Motor neuron (in vitro differentiated cells): ENCODE measurements at regions not wholly inside any gene's neighbourhood (a gene's known extent, or its start where the extent isn't known, plus 50 kb on each side); places are given as distances from the start of the nearest gene placed in this dataset.
"Not testable (repeated sequence)": the region's sequence is repeated elsewhere in the genome, so short reads cannot be mapped to it uniquely, and the experiment has no call there.

Experiments used
- ATAC-seq, 8 experiments: fragments of 200-7000 bp; cut with Tn5 transposase; replicated peaks in 6 of 8; 2 replicates each; pipeline ENCODE4 v1.8.0; 2021; ENCODE audit warnings: mild to moderate bottlenecking in 8 of 8, moderate library complexity in 8 of 8
- H3K27ac ChIP-seq, 2 donors: fragments of 250-450 bp; sonication (Bioruptor Pico); 2 replicates each; pipeline ENCODE4 v1.9.0; 2021; ENCODE audit warnings: antibody characterized with exemption in 2 of 2, mild to moderate bottlenecking in 2 of 2, moderate library complexity in 1 of 2
- H3K4me1 ChIP-seq, 2 donors: fragments of 250-450 bp; sonication (Bioruptor Pico); replicated peaks in 1 of 2; 2 replicates each; pipeline ENCODE4 v1.6.1; 2021; ENCODE audit warnings: antibody characterized with exemption in 2 of 2, mild to moderate bottlenecking in 2 of 2, moderate library complexity in 1 of 2
- H3K4me3 ChIP-seq, 5 donors: fragments of 250-450 bp; sonication (Bioruptor Pico); 2 replicates each; pipeline ENCODE4 v1.9.0; 2021; ENCODE audit warnings: antibody characterized with exemption in 5 of 5, mild to moderate bottlenecking in 5 of 5, moderate library complexity in 4 of 5
- WGBS, 10 experiments: fragments of 450-650 bp; shearing (Covaris generic); methylation state at CpG; one replicate each; pipeline ENCODE4 v1.0.0; 2022; 5-methylcytosine and 5-hydroxymethylcytosine counted together
- in situ Hi-C, 9 experiments: fragments of 400-800 bp; cut with MboI; loops; one replicate each; pipeline ENCODE4 v1.15.0; 2021; ENCODE audit warnings: low sequenced_read_pairs in 9 of 9, low pct_unique_long_range_greater_than_20kb in 2 of 9; ENCODE audit not compliant: unreplicated experiment in 9 of 9

DNA sequence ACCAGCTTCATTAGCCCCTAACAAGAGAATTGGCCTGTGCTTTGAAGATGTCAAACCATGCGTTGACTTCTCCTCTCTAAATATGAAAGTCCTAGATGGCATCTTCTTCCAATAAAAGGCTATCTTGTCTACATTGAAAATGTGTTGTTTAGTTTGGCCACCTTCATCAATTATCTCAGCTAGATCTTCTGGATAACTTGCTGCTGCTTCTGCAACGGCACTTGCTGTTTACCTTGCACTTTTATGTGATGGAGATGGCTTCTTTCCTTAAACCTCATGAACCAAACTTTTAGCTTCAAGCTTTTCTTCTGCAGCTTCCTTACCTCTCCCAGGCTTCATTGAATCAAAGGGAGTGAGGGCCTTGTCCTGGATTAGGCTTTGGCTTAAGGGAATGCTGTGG, 58.6 kb upstream of the CSNK1E start:
- in situ Hi-C loops, H3K27ac ChIP-seq, H3K4me3 ChIP-seq, H3K4me1 ChIP-seq, ATAC-seq: not testable (repeated sequence)
- 89 to 100% (median 100%) methylated on average over 2 of the region's 2 CpGs; no CpG with 5 or more reads in 5 of the 10 experiments for WGBS, 10 experiments

- in situ Hi-C loops, ATAC-seq, H3K4me1 ChIP-seq, H3K27ac ChIP-seq, H3K4me3 ChIP-seq: not testable (repeated sequence)
These were observed 57.8 kb upstream of the CSNK1E start for GRCh38 chr22:38375005-38375404.

DNA sequence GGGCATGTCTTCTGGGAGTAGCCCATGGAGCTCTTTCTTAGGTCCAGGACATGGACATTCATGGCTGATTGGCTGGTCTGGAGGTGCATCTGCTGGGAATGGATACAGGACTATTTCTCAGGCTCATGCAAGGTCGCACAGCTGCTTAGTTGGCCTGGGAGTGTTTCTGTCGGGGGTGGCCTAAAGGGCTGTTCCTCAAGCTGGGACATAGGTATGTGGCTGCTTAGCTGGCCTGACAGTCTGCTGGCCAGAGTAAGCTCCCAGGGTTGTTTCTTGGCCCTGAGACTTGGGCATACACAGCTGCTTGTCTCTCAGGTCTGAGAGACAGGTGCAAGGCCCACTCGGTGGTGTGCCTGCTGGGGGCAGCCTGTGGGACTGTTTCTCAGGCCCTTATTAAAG, 57.2 kb upstream of the CSNK1E start:
- H3K4me3 ChIP-seq, in situ Hi-C loops, H3K4me1 ChIP-seq, H3K27ac ChIP-seq, ATAC-seq: not testable (repeated sequence)
- WGBS, 10 experiments = 100% methylated on average over 1 of the region's 3 CpGs; no CpG with 5 or more reads in 8 of the 10 experiments

DNA sequence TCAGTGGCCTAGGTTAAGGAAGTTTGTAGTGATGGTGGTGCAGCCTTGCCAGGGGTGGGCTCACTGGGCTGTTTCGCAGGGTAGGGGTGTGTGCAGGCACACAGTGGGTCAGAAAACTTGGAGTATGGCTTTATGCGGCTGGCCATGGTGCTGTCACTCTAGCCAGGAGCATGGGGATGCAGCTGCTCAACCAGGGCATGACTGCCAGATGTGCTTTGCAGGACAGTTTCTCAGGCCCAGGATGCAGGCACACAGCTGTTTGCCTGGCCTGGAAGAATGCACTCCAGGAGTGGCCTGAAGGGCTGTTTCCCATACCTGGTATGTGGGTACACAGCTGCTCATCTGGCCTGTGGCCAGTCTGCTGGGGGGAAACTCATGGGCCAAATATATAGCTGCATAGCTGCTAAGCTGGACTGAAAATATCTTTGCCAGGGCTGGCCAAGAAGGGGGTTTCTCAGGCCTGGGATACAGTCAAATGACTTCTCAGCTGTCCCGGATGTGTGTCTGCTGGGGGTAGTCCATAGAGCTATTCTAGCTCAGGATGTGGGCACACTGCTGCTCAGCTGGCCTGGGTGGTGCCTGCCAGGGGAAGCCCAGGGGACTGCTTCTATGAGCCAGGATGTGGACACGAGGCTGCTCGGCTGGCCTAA, 56.7 kb upstream of the CSNK1E start:
- no CpG with 5 or more reads among the region's 5 CpGs for WGBS, 10 experiments
- H3K27ac ChIP-seq, in situ Hi-C loops, ATAC-seq, H3K4me3 ChIP-seq, H3K4me1 ChIP-seq: not testable (repeated sequence)

- H3K4me1 ChIP-seq, in situ Hi-C loops, ATAC-seq, H3K4me3 ChIP-seq, H3K27ac ChIP-seq: not testable (repeated sequence)
- 80 to 100% (median 94%) methylated on average over 1 to 4 of the region's 4 CpGs; no CpG with 5 or more reads in 1 of the 10 experiments for WGBS, 10 experiments
These were observed 55.4 kb upstream of the CSNK1E start for GRCh38 chr22:38372665-38373064.

DNA sequence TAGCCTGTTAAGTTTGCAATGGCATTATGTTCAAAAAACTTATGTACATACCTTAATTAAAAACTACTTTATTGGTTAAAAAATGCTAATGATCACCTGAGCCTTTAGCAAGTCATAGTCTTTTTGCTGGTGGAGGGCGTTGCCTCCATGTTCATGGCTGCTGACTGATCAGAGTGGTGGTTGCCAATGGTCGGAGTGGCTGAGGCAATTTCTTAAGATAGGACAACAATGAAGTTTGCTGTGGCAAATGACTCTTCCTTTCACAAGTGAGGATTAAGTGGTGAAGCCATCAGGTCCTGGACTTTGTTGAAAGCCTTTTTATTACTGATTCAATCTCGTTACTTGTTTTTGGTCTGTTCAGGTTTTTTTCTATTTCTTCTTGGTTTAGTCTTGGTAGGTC, 53.3 kb upstream of the CSNK1E start:
- in situ Hi-C loops = not testable (repeated sequence)

GRCh38 chr22:38369132-38369531, 51.9 kb upstream of the CSNK1E start:
- ATAC-seq, H3K27ac ChIP-seq, H3K4me3 ChIP-seq, H3K4me1 ChIP-seq, in situ Hi-C loops: not testable (repeated sequence)
- WGBS, 10 experiments = 60 to 69% methylated on average over 1 to 2 of the region's 2 CpGs; no CpG with 5 or more reads in 8 of the 10 experiments

More for the DNA sequence above, 53.3 kb upstream of the CSNK1E start:
- H3K4me3 ChIP-seq, H3K27ac ChIP-seq, H3K4me1 ChIP-seq: not testable (repeated sequence)
- 43 to 100% (median 80%) methylated on average over 1 to 2 of the region's 3 CpGs; no CpG with 5 or more reads in 3 of the 10 experiments for WGBS, 10 experiments
- ATAC-seq = peak in 2 of 8 experiments; percentile 19 to 61
